GM12878 (cell line): ENCODE measurements at regions not wholly inside any gene's neighbourhood (a gene's known extent, or its start where the extent isn't known, plus 50 kb on each side); places are given as distances from the start of the nearest gene placed in this dataset.

Experiments
- CTCF ChIP-seq, 3 experiments: IDR thresholded peaks in 2 of 3; conservative IDR thresholded peaks in 1 of 3; 2 replicates each; pipeline ENCODE4 v1.5.1; 2011; ENCODE audit warnings: low read depth in 3 of 3, low read length in 3 of 3, mild to moderate bottlenecking in 3 of 3, control low read depth in 2 of 3, moderate library complexity in 2 of 3, inconsistent platforms in 1 of 3, mixed read lengths in 1 of 3; ENCODE audit not compliant: control insufficient read depth in 2 of 3, insufficient read depth in 1 of 3; ENCODE audit errors: extremely low read depth in 1 of 3
- CUX1 ChIP-seq: IDR thresholded peaks from 2 replicates; pipeline ENCODE4 v1.6.1; 2012; ENCODE audit warnings: improper control_type of control experiment, low read depth, low read length; ENCODE audit not compliant: insufficient replicate concordance
- DPF2 ChIP-seq: fragments of 450-650 bp; IDR thresholded peaks from 2 replicates; pipeline ENCODE4 v1.6.1; 2017; ENCODE audit warnings: mild to moderate bottlenecking
- SMC3 ChIP-seq: IDR thresholded peaks from 2 replicates; pipeline ENCODE4 v1.6.1; 2011; ENCODE audit warnings: low read length, improper control_type of control experiment, borderline replicate concordance
- YY1 ChIP-seq: IDR thresholded peaks from 2 replicates; pipeline ENCODE4 v1.6.1; 2011; ENCODE audit warnings: low read depth, mild to moderate bottlenecking, low read length

- TF ChIP-seq SMC3 (no peak), CTCF (IDR thresholded peaks at IDR 0.05 in 2 of 3, conservative IDR thresholded peaks at IDR 0.05 in 1 of 3; ENCODE audit: control insufficient read depth in 2 of 3, extremely low read depth in 1 of 3, insufficient read depth in 1 of 3, low read depth in 3 of 3, low read length in 3 of 3) (no peak), CUX1 (no peak), YY1 (no peak), DPF2 (no peak)
These were observed 177.3 kb upstream of the SGCG start for GRCh38 chr13:23003446-23003845.
